Natural killer cell (primary cell): ENCODE measurements at regions not wholly inside any gene's neighbourhood (a gene's known extent, or its start where the extent isn't known, plus 50 kb on each side); places are given as distances from the start of the nearest gene placed in this dataset.

Source experiments
- ATAC-seq, 3 donors: fragments of 150-1000 bp in 2 of 3; fragments of 200-7000 bp in 1 of 3; cut with Tn5 transposase; 1 replicate in 1 of 3; 2 replicates in 2 of 3; pipeline ENCODE4 v1.10.0; 2021; ENCODE audit warnings: mild to moderate bottlenecking in 2 of 3, moderate library complexity in 2 of 3
- DNase-seq, 2 donors: peaks; one replicate each; pipeline versions ENCODE4 v3.0.0 to v3.0.0-alpha.2; 2013 to 2021; ENCODE audit warnings: mixed read lengths in 1 of 2
- H3K27ac ChIP-seq: one replicate; pipeline ENCODE4 v1.5.1; 2013; ENCODE audit warnings: mild to moderate bottlenecking, low read length
- H3K27me3 ChIP-seq: one replicate; pipeline ENCODE4 v1.6.1; 2013; ENCODE audit warnings: low read length; ENCODE audit not compliant: control insufficient read depth, insufficient read depth
- H3K36me3 ChIP-seq: one replicate; pipeline ENCODE4 v1.6.1; 2013; ENCODE audit warnings: low read length; ENCODE audit not compliant: control insufficient read depth, insufficient read depth
- H3K4me1 ChIP-seq: one replicate; pipeline ENCODE4 v1.6.1; 2013; ENCODE audit warnings: low read length; ENCODE audit not compliant: control insufficient read depth, insufficient read depth
- H3K4me3 ChIP-seq: one replicate; pipeline ENCODE4 v1.5.1; 2013; ENCODE audit warnings: low read length
- H3K9me3 ChIP-seq: one replicate; pipeline ENCODE4 v1.6.1; 2013; ENCODE audit warnings: low read length; ENCODE audit not compliant: control insufficient read depth, insufficient read depth
- H3K27ac Mint-ChIP-seq, 2 donors: one replicate each; pipeline ENCODE4 v1.8.0; 2022; ENCODE audit warnings: mild to moderate bottlenecking in 2 of 2, mixed read lengths in 2 of 2, moderate library complexity in 1 of 2
- H3K27me3 Mint-ChIP-seq, 2 donors: one replicate each; pipeline ENCODE4 v1.8.0; 2022; ENCODE audit warnings: low read depth in 2 of 2, mixed read lengths in 2 of 2
- H3K36me3 Mint-ChIP-seq: one replicate; pipeline ENCODE4 v1.8.0; 2022; ENCODE audit warnings: mixed read lengths
- H3K4me1 Mint-ChIP-seq, 2 donors: one replicate each; pipeline ENCODE4 v1.8.0; 2022; ENCODE audit warnings: mixed read lengths in 2 of 2
- H3K4me3 Mint-ChIP-seq: one replicate; pipeline ENCODE4 v1.8.0; 2022; ENCODE audit warnings: mild to moderate bottlenecking, moderate library complexity, mixed read lengths
- H3K9me3 Mint-ChIP-seq, 2 donors: one replicate each; pipeline ENCODE4 v1.8.0; 2022; ENCODE audit warnings: mixed read lengths in 2 of 2
- WGBS: methylation state at CpG from one replicate; pipeline ENCODE4 v1.1.7; 2013; ENCODE audit warnings: missing lambda C conversion rate; ENCODE audit not compliant: insufficient coverage; 5-methylcytosine and 5-hydroxymethylcytosine counted together
- intact Hi-C: fragments of 100-400 bp; cut with micrococcal nuclease; formaldehyde crosslinking; loops from one replicate; pipeline ENCODE4 v1.14.2; 2022
- TF ChIP-seq, protein P1 (sequence below): fragments of 200-600 bp; IDR thresholded peaks from one replicate; pipeline ENCODE4 v1.8.0; 2022; ENCODE audit warnings: antibody characterized with exemption

DNA sequence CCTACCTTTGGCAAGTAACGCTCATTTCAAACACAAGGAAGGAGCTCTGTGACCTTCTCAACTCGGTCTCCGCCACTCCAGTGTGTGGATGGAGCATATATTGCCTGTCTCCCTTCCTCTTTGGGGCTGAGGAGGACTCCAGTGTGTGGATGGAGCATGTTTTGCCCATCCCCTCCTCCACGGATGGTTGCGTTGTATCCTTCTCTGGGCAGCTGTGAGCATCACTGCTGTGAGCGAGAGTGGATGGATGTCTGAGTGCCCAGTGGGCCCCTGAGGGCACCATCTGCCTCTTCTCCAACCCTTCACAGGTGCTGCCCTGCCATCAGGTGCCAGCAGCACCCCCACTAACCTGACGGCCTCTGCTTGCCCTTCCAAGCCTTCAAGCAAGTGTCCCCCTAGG lies 186.2 kb downstream of the TEX29 start:
- WGBS: 89% methylated on average over 7 of the region's 7 CpGs
- no peak overlapping the region for H3K4me3 ChIP-seq
- H3K9me3 ChIP-seq: peaks cover 3% of the 10 kb centered on the region
- TF ChIP-seq, protein P1, sequence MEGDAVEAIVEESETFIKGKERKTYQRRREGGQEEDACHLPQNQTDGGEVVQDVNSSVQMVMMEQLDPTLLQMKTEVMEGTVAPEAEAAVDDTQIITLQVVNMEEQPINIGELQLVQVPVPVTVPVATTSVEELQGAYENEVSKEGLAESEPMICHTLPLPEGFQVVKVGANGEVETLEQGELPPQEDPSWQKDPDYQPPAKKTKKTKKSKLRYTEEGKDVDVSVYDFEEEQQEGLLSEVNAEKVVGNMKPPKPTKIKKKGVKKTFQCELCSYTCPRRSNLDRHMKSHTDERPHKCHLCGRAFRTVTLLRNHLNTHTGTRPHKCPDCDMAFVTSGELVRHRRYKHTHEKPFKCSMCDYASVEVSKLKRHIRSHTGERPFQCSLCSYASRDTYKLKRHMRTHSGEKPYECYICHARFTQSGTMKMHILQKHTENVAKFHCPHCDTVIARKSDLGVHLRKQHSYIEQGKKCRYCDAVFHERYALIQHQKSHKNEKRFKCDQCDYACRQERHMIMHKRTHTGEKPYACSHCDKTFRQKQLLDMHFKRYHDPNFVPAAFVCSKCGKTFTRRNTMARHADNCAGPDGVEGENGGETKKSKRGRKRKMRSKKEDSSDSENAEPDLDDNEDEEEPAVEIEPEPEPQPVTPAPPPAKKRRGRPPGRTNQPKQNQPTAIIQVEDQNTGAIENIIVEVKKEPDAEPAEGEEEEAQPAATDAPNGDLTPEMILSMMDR: no peak
- H3K27me3 ChIP-seq: no peaks in the 10 kb centered on the region
- no peaks in the 10 kb centered on the region for H3K4me1 ChIP-seq
- Mint-ChIP-seq H3K4me1 (no peaks in the 10 kb centered on the region), H3K9me3 (no peaks in the 10 kb centered on the region), H3K27me3 (peaks cover 8 to 11% of the 10 kb centered on the region in 2 donors), H3K27ac (no peak overlapping the region), H3K36me3 (no peaks in the 10 kb centered on the region), H3K4me3 (no peak overlapping the region)
- ATAC-seq (no peak), DNase-seq (no peak)
- no peaks in the 10 kb centered on the region for H3K36me3 ChIP-seq
- H3K27ac ChIP-seq: no peak overlapping the region
- intact Hi-C loops: no loop called here

DNA sequence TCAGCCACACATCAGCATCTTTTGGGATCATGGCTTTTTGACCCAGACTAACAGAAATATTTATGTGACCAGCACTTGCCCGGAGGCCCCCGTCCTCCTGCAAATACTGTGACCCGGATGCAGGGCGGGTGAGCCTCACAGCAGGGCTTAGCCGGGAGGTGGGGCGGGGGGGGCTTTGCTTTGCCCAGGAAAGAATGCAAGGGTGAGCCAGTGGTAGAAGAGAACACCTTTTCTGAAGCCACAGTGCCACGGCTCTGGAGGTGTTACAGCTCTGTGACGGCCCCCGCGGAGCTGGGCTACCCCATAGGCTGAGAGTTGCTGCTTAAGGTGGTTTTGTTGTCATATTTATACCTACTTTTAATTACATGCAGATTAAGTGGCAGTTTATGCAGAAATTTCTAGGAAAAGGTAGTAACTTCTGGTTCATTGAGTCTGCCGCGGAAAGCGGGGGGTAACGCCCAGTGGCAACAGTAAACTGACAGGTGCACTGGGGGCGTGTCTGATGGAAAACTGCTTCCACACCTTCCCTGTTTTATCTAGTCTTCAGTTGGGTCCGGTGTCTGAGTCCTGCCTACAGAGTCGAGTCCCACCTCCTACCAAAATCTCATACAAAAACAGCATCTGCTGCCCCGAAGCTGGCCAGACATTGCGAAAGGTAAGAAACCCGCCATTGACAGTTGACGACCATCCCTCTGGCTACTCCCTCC lies 187.9 kb downstream of the TEX29 start:
- intact Hi-C loops: no loop called here
- peaks cover under 1% of the 10 kb centered on the region for H3K9me3 ChIP-seq
- H3K27me3 Mint-ChIP-seq: peaks cover 0 to 8% of the 10 kb centered on the region in 2 donors
- H3K4me3 Mint-ChIP-seq: no peak overlapping the region
- 89% methylated on average over 18 of the region's 21 CpGs for WGBS
- no peaks in the 10 kb centered on the region for H3K36me3 Mint-ChIP-seq
- no peak overlapping the region for H3K27ac Mint-ChIP-seq
- DNase-seq: no peak
- H3K27ac ChIP-seq: no peak overlapping the region
- ATAC-seq: no peak
- no peaks in the 10 kb centered on the region for H3K9me3 Mint-ChIP-seq
- H3K4me1 ChIP-seq: no peaks in the 10 kb centered on the region
- no peak overlapping the region for H3K4me3 ChIP-seq
- H3K27me3 ChIP-seq: no peaks in the 10 kb centered on the region
- H3K4me1 Mint-ChIP-seq: no peaks in the 10 kb centered on the region
- H3K36me3 ChIP-seq: no peaks in the 10 kb centered on the region
- TF ChIP-seq, protein P1: no peak

DNA sequence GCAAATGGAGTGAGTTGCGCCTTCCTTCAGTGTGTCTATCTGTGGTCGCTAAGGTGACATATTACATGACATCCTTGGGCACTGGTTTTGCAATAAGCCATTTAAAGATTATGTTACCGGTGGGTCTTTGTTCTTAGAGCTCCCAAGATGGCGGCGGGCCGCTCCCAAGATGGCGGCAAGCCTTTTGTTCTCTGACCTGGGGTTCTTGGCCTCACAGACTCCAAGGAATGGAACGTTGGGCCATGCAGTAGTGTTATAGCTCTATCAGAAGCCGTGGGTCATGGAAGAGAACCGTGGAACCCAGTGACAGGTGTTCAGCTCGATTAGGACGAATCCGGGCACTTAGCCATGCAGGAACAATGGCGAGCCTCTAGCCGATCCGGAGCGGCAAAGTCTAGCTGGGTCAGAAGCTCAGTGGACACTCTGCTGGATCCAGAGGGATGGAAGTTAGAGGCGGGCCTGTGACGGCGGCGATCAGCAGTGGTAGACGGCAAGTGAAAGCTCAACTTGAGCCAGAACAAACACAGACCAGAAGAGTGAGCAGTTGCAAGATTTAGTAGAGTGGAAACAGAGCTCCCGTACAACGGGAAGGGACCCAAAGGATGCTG lies 188.6 kb downstream of the TEX29 start:
- no peaks in the 10 kb centered on the region for H3K9me3 ChIP-seq
- no peaks in the 10 kb centered on the region for H3K4me1 ChIP-seq
- H3K4me1 Mint-ChIP-seq: no peaks in the 10 kb centered on the region
- no peaks in the 10 kb centered on the region for H3K27me3 ChIP-seq
- no peak overlapping the region for H3K27ac Mint-ChIP-seq
- no peak overlapping the region for H3K4me3 Mint-ChIP-seq
- no peaks in the 10 kb centered on the region for H3K36me3 ChIP-seq
- DNase-seq (no peak), ATAC-seq (no peak)
- H3K27ac ChIP-seq: no peak overlapping the region
- TF ChIP-seq, protein P1: no peak
- intact Hi-C loops: no loop called here
- 90% methylated on average over 24 of the region's 24 CpGs for WGBS
- no peaks in the 10 kb centered on the region for H3K36me3 Mint-ChIP-seq
- H3K27me3 Mint-ChIP-seq: peaks cover 0 to 8% of the 10 kb centered on the region in 2 donors
- H3K4me3 ChIP-seq: no peak overlapping the region
- no peaks in the 10 kb centered on the region for H3K9me3 Mint-ChIP-seq
